ENCODE measurements at regions not wholly inside any gene's neighbourhood (a gene's known extent, or its start where the extent isn't known, plus 50 kb on each side); places are given as distances from the start of the nearest gene placed in this dataset.

DNA sequence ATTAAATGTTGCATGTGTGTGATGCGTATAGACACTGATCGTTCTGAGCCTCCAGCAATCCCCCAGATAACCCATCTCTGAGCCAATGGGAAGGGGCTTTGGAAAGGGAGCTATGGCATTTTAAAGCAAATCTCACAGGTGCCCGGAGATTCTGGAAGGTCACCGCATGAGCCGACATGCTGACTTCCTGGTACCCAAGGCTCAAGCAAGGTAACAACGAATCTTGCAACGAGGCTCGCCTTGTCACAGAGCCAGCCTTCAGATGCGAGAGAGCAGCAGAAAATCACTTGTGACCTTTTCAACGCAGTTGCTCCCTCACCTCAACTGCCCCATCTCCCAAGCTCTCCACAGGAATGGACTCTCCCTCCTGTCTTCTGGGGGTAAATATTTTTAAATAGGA lies 154.8 kb upstream of the CDH5 start:
- Histone ChIP-seq H2AFZ (ENCODE audit: low read length) (no peak overlapping the region), H3K36me3 (replicated peaks in 1 of 2; ENCODE audit: control insufficient read depth in 1 of 2, insufficient read depth in 2 of 2, low read length in 2 of 2) (no peaks in the 10 kb centered on the region), H3K4me2 (ENCODE audit: low read depth, low read length) (no peak overlapping the region), H3K9me3 (ENCODE audit: low read length) (no peaks in the 10 kb centered on the region), H3K9ac (ENCODE audit: insufficient read depth, low read depth, low read length) (no peak overlapping the region), H3K4me1 (ENCODE audit: insufficient read depth, low read length) (no peaks in the 10 kb centered on the region), H3K79me2 (ENCODE audit: insufficient read depth, low read length) (no peaks in the 10 kb centered on the region), H4K20me1 (ENCODE audit: insufficient read depth, low read length) (no peaks in the 10 kb centered on the region), H3K27ac (ENCODE audit: extremely low read length, insufficient read depth, low read length) (no peak overlapping the region), H3K27me3 (ENCODE audit: control insufficient read depth in 1 of 2, insufficient read depth in 2 of 2, low read length in 2 of 2) (peaks cover 3 to 9% of the 10 kb centered on the region in 2 experiments; a peak in 4 of 5 replicates), H3K4me3 (replicated peaks in 1 of 3; ENCODE audit: insufficient read depth in 1 of 3, low read depth in 2 of 3, low read length in 3 of 3) (no peak overlapping the region)
- BruUV-seq (replicated peaks) = no TSS peak
- intact Hi-C loops (cut with micrococcal nuclease; ENCODE audit: unreplicated experiment) (no loop called here), in situ Hi-C loops (cut with HindIII; ENCODE audit: extremely low pct_ligation_motif_present, low pct_unique_long_range_greater_than_20kb) (no loop called here)
- WGBS (ENCODE audit: low lambda C conversion rate) = 26% methylated on average over 10 of the region's 10 CpGs
- TF ChIP-seq ZNF782 (CRISPR knock-in tag; IDR thresholded peaks at IDR 0.05; ENCODE audit: borderline replicate concordance) (no peak), ARID2 (CRISPR knock-in tag; IDR thresholded peaks at IDR 0.05; ENCODE audit: borderline replicate concordance) (no peak), PCBP1 (IDR thresholded peaks at IDR 0.05; ENCODE audit: borderline replicate concordance, low read depth, low read length) (no peak), JUND (CRISPR knock-in tag; IDR thresholded peaks at IDR 0.05) (no peak), ZNF263 (CRISPR knock-in tag; IDR thresholded peaks at IDR 0.05) (no peak)
- no peak for FAIRE-seq
- POLR2A ChIA-PET = no interaction called here
- CTCF ChIA-PET (ENCODE audit: low intra/inter-chr PET ratio, low total read pairs) = no interaction called here
- no peak for ATAC-seq
- no peak for DNase-seq (ENCODE audit: low spot score)

DNA sequence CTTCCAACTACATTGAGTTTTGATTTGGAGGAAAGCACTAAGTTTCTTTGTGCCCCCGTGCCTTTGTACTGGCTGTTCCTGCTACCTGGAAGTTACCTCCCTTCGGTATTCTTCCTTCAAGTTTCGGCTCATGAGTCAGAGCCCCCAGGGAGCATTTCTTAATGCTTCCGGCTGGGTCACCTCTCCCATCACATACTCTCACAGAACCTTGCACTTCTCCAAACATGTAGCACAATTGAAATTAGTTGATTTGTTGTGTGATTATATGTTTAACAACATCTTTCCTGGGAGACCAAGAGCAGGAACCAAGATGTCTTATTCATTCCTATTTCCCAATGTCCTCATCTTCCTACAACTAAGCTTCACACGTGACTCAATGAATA lies 158.6 kb upstream of the CDH5 start:
- no peak overlapping the region for H3K4me2 ChIP-seq (ENCODE audit: low read depth, low read length)
- TF ChIP-seq TRIM24 (CRISPR knock-in tag; IDR thresholded peaks at IDR 0.05) = no peak
- DNase-seq (ENCODE audit: low spot score) = no peak
- WGBS (ENCODE audit: low lambda C conversion rate) = 3% methylated on average over 5 of the region's 5 CpGs
- no TSS peak for BruUV-seq (replicated peaks)
- H3K9ac ChIP-seq (ENCODE audit: insufficient read depth, low read depth, low read length) = no peak overlapping the region
- no peaks in the 10 kb centered on the region for H3K36me3 ChIP-seq (replicated peaks in 1 of 2; ENCODE audit: control insufficient read depth in 1 of 2, insufficient read depth in 2 of 2, low read length in 2 of 2)
- H3K27me3 ChIP-seq (ENCODE audit: control insufficient read depth in 1 of 2, insufficient read depth in 2 of 2, low read length in 2 of 2) = peaks cover 0 to 14% of the 10 kb centered on the region in 2 experiments; a peak in 1 of 5 replicates
- CTCF ChIA-PET (ENCODE audit: low intra/inter-chr PET ratio, low total read pairs) = no interaction called here
- H3K79me2 ChIP-seq (ENCODE audit: insufficient read depth, low read length) = no peaks in the 10 kb centered on the region
- ATAC-seq = no peak
- no peak overlapping the region for H3K27ac ChIP-seq (ENCODE audit: extremely low read length, insufficient read depth, low read length)
- no peak for FAIRE-seq
- no peaks in the 10 kb centered on the region for H3K9me3 ChIP-seq (ENCODE audit: low read length)
- in situ Hi-C loops (cut with HindIII; ENCODE audit: extremely low pct_ligation_motif_present, low pct_unique_long_range_greater_than_20kb) = no loop called here
- no peaks in the 10 kb centered on the region for H3K4me1 ChIP-seq (ENCODE audit: insufficient read depth, low read length)
- POLR2A ChIA-PET = no interaction called here
- intact Hi-C loops (cut with micrococcal nuclease; ENCODE audit: unreplicated experiment) = no loop called here
- H3K4me3 ChIP-seq (replicated peaks in 1 of 3; ENCODE audit: insufficient read depth in 1 of 3, low read depth in 2 of 3, low read length in 3 of 3) = no peak overlapping the region
- H2AFZ ChIP-seq (ENCODE audit: low read length) = no peak overlapping the region
- no peaks in the 10 kb centered on the region for H4K20me1 ChIP-seq (ENCODE audit: insufficient read depth, low read length)
